GM19397 (cell line): ENCODE measurements at regions not wholly inside any gene's neighbourhood (a gene's known extent, or its start where the extent isn't known, plus 50 kb on each side); places are given as distances from the start of the nearest gene placed in this dataset.

Experiments used
- ATAC-seq: cut with Tn5 transposase; IDR thresholded peaks from one replicate; pipeline ENCODE4 v1.9.1; 2021; ENCODE audit warnings: mild to moderate bottlenecking, moderate library complexity; ENCODE audit not compliant: unreplicated experiment

DNA sequence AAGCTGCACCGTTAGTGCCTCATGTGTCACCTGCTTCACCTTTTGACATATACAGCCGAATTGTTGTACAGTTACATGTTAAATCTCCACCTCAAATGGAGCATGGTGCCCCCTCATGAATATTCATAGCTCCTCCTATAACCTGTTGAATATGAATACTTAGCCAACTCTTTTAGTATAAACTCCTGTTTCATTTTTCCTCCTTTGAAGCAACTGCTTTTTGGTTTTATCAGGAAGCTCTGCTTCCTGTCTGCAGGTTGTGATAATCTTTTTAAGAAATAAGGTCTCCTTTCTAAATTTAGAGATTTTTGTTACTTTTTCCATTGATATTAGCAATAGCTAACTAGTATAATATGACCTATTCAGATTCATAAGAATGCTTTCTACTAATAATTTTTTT is 1429.2 kb upstream of the AGA start:
- ATAC-seq, result no peak

- no peak for ATAC-seq
Observed at GRCh38 chr4:178881937-178882336, 1439.7 kb upstream of the AGA start.

DNA sequence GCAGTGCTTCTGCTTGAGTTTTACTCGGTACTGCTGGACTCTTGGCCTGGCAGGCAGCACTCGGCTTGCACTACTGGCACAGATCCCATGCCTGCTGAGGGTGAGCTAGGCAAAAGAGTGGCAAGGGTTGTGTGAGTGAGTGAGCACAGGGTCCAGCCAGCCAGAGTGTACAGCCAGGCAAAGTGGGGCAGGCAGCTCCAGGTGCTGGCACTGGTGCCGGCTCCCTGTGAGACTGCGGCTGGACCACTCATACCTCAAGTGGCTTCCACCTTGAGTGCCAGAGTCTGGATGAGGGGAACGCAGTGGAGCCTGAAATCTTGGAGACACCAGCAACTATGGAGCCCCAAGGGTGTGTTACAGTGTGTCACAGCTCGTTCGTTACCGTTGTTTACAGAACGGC is 1451.9 kb upstream of the AGA start:
- no peak for ATAC-seq

DNA sequence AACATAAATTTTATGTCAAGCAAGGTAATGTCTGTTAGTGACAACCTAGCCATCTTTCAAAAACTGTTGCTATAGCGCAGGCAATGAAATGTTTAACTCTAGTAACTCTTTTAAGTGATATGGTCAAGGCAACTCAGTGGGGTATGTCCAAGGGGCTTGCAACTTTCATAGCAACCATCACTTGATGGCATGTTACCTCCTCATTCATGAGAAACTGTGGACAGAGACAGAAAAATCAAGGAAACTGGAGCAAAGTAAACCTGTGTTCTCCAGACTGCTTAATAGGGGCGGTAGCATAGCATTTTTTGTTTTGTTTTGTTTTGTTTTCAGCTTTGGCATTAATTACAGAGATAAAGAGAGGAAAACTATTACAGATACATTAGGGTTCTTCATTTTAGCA is 1456.8 kb upstream of the AGA start:
- no peak for ATAC-seq

GRCh38 chr4:178917756-178918155 is 1475.5 kb upstream of the AGA start:
- ATAC-seq, result no peak

DNA sequence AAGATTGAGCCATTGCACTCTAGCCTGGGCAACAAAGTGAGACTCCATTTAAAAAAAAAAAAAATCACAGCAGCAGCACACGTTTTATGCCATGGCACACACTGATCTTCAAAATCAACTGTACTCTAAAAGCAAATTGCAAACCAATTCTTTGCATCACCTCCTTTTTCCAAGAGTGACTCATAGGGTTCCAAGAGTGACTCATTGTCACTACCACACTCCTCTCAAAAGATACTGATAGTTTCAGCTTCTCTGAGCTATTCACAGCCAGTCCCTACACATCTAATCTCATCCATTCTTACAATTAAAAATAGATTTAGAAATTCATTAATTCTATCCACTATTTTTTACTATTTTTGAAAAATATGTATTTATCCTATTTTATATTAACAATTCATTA is 1494.9 kb upstream of the AGA start:
- ATAC-seq, result no peak

- ATAC-seq, result no peak
Observed at GRCh38 chr4:178941975-178942374, 1499.7 kb upstream of the AGA start.

DNA sequence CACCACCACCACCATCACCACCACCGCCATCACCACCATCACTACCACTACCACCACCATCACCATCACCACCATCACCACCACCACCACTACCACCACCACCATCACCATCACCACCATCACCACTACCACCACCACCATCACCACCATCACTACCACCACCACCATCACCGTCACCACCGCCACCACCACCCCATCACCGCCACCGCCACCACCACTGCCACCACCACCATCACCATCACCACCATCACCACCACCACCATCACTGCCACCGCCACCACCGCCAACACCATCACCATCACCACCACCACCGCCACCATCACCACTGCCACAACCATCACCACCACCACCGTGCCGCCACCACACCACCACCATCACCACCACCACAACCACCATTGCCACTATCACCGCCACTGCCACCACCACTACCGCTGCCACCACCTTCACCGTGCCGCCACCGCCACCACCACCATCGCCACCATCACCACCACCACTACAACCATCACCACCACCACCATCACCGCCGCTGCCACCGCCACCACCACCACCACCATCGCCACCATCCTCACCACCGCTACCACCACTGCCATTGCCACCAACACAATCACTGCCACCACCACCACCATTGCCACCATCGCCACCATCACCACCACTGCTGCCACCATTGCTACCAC is 1511.3 kb upstream of the AGA start:
- ATAC-seq, result no peak

- no peak for ATAC-seq
Observed at GRCh38 chr4:178955614-178956013, 1513.4 kb upstream of the AGA start.

DNA sequence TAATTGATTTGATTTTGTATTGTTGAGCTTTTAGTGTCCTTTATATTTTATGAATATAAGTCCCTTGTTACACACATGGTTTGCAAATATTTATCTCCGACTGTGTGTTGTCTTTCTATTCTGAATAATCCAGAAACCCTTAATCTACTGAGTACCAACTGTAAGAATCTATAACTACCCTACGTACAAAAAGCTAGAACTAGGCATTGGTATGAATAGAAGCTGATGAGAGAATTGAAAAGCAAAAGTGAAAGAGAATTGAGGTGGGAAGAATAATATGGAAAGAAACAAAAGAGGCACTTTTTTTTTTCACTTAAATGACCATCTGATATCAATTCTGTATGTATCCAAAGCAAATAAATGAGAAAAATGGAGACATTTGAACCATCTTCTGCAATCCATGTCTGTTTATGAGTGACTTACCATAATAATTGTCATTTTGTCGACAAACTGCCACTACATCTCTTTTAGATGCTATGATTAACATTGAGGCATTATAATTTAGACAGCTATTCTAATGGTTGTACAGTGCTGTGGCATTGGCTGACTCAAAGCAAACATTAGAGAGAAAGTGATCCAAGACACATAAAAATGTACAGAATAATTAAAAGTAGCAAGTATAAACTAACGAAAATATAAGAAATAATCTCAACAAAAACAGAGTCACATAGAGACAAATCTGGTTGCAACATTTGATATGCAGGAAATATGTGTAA is 1516.6 kb upstream of the AGA start:
- ATAC-seq, result no peak

DNA sequence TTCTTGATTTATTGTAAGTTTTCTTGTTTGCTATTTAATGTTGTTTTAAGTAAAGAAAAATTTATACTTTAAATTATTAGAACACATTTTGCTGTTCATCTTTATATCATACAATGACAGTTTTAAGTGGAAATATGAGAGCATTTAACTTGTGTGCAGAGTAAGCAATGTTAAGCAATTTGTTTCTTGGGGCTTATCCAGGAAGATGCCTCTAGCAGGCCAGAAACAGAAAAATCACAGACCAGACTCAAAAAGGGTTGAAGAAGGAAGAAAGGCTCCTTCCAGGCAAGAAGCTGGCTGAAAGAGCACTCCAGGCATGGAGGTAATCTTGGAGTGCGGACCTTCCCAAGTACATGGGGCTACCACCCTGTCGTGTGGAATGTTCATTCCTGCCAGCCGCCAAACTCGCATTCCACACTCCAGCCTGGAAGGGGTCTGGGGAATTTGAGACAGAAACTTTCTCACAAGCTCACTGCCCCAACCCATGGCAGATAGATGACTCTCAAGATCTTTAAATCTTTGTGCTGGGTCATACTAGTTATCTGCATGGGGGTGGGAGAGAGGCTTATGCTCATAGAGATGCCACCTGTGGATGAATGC is 1521.3 kb upstream of the AGA start:
- ATAC-seq, result no peak

DNA sequence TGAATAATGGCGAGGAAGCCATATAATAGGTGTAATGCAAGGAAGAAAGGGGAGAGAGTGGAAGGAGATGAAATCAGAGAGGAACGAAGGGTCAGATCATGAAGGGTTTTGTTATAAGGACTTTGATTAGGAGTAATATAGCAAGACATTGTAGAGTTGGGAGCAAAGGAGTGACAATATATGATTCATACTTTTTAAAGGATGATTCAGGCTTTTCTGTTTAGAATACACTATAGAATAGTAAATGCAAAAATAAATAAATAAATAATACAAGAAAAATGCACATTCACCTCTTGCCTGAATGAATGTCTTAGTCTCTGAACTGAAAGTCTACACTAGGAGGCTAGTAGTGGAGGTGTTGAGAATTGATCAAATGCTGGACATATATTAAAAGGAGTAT is 1524.4 kb upstream of the AGA start:
- ATAC-seq, result no peak

DNA sequence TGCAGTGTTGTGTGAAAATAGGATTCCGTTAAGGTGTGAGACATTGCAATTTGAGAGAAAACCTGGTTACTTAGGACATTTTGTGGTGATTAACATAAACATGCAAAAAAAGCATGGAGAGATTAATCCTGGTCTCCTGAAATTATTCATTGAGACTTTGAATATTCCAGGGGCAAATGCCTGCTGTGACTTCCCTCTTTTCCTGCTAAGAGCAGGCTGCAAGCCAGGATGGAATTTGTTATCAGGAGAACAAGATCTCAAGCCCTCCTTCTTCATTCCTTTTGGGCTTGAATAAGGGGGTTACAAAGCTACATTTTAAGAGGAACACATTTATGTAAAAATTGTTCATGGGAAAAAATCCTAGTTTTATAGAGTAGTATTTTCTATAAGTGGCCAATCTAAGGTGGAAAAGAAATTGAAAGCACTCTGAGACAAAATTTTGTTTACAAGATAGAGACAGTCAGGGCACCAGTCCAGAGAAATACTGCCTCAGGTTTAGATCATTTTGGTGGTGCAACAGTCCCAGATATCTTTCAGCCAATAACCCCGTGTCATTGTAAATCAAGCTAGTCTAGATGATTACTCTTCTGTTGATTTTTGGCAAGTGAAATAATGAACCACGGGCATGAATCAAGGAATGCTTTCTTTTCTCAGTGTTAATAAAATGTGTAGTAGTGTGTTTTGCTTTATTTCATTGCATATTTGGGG is 1528.3 kb upstream of the AGA start:
- ATAC-seq, result no peak

DNA sequence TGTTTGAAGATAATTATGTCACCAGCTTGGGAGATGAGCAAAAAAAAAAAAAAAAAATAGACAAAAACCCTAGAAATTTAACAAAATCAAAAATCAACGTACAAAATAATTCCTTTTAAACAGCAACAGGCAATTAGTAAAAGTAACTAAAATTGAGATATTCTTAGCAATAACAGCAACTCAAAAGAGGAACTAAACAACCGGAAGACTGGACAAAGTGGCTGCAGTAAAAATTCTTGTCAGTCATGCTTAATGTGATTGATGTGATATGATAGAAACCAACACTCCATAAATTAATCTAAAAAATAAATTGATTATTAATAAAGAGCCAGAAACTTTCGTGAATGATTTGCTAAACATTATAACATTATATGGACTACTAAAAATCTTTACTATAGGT is 1534.6 kb upstream of the AGA start:
- ATAC-seq, result no peak

DNA sequence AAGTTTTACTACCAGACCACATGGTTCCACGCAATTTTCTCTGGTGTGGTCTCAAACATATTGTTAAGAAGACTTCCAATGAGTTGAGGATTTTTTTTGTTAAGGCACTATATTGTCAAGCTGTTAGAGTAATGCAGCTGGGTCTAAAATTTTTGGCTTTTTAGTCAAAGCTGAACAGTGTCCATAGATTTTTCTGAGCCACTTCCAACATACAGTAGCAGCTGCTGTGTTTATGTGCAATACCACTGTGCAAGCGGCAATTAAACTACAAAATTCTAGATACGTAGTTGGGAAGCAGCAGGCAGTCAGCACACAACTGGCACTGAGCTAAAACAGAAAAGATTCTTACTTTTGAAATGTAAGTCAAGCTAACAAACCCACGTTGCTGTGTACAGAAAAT is 1551.1 kb upstream of the AGA start:
- ATAC-seq, result no peak

DNA sequence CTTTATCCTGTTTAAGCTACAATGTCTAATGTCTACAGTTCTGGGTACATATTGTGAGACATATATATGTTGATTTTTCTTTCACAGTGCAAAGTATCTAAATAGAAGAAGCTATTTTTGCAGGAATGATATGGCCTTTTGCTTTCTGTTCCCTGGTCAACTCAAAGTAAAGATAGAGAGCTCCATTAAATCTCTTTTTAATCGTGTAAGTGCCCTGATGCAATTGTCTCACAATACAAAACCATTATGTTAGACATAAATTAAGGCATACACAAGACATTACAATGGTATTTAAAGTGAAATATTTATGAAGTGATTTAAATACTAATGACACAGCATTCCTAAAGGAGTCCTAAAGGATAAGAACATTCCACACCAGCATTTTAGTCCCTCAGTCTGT is 1559.7 kb upstream of the AGA start:
- ATAC-seq, result no peak

DNA sequence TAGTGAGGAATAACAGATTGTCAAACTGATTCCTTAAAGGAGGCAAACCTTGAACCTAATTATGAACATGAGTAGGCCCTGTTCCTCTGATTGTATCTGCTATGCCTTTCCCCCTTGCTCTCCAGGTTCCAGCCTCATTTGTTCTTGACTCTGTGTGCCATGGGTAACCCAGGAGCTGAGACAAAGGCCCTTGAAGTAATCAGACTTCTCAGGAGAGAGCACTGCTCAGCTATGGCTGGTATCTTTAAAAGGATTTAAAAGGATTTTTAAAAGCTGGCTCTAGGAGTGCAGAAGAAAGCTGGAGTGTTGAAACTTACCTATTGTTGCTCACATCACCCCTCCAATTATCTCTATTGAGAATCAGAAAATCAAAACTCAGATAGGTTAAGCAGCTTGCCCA is 1565.5 kb upstream of the AGA start:
- ATAC-seq, result no peak

DNA sequence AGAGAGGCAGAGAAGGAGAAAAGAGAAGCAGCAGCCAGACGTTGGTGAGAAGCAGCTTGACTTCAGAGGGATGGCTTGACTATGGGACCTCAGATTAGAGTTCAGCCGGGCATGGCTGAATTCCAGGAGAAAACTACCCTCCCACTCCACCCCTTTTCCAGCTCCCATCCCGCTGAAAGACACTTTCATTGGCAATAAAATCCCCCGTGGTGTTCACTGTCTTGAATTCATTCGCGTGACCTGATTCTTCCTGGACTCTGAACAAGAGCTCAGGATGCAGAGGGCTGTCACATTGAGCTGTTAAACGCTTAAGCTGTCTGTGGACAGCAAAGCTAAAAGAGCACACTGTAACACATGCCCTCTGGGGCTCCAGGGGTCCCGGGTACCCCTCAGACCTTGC is 1575.3 kb upstream of the AGA start:
- no peak for ATAC-seq

DNA sequence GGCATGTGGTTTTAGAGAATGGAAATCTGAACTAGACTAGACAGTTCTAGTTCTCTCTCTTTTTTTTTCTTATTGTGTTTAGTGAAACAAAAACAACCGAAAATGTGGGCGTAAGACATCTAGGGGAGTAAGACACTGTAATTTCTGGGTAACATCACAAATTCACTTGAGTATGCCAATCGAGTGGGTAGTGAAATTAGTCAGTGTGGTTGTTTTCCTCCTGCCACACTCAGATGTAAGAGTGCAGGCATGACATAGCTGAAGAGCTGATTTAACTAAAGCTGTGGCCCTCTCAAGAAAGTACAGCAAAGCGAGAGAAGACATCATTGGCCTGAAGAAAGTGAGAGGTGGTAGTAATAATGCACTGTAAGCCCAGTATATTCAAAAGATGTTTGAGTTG is 1585.3 kb upstream of the AGA start:
- ATAC-seq, result no peak

DNA sequence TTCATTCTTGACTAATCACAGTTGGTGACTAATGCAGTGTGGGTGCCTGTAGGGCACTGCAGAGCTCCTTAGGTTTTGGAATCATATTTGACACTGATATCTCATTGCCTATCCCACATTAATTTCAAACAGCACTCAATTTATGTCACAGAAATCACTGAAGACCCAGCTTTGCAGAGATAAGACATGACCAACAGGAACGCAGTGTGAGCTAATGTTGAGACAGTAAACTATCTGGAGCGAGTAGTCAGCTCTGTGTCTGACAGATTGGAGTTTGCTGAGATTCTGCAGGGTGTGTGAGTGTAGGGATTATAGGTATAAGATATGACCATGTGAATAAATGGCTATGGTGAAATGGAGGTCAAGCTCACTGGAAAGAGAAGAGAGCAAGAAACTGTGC is 1586.1 kb upstream of the AGA start:
- ATAC-seq, result no peak

- no peak for ATAC-seq
Observed at GRCh38 chr4:179029683-179030082, 1587.4 kb upstream of the AGA start.

DNA sequence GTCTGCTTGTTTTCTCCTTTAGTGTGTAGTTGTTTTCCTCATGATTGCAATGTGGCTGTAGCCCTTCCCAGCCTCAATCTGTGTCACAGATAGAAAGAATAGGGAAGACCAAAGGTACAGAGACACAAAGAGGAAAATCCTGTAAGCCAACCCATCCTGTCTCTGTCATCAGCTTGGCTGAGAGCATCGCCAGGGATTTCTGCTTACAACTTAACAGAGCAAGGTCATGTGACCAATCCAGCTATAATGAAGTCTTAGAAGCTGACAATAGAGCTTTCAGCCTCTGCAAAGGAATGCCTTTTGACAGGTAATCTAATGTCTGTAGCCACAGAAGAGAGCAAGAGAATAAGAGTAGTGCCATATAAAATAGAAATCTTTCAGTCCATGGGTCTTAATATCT is 1598.0 kb upstream of the AGA start:
- ATAC-seq, result no peak
